SU-DHL-6 (cell line): ENCODE measurements at regions not wholly inside any gene's neighbourhood (a gene's known extent, or its start where the extent isn't known, plus 50 kb on each side); places are given as distances from the start of the nearest gene placed in this dataset.

Source experiments
- EZH2phosphoT487 ChIP-seq: fragments of 200-600 bp; sonication (generic), shearing (Covaris generic); conservative IDR thresholded peaks from 2 replicates; pipeline ENCODE4 v1.6.1; 2018; ENCODE audit warnings: mild to moderate bottlenecking, antibody characterized with exemption, low read length, moderate library complexity, mixed read lengths
- TF ChIP-seq, protein P1 (sequence below): fragments of 200-600 bp; sonication (generic); IDR thresholded peaks from one replicate; pipeline ENCODE4 v1.5.1; 2017; ENCODE audit warnings: antibody characterized with exemption, mild to moderate bottlenecking, low read length, moderate library complexity; ENCODE audit not compliant: insufficient read depth, poor library complexity, severe bottlenecking

DNA sequence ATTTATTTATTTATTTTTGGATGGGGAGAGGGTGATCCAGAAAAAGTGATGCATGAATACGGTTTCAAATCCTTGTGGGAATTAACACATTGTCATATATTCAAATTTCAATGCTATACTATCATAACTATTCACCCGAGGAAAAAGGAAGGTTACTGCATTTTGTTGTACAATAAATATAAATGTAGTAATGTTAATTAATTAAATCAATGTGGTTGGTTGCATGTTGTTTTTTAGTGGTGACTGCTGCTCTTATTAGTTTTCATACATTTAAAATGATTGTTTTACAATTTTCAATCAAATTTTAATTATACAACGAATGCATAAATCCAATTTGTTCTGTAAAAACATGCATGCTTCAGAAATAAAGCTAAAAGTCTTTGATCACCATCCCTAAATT is 180.5 kb downstream of the ZFP64 start:
- TF ChIP-seq, protein P1, sequence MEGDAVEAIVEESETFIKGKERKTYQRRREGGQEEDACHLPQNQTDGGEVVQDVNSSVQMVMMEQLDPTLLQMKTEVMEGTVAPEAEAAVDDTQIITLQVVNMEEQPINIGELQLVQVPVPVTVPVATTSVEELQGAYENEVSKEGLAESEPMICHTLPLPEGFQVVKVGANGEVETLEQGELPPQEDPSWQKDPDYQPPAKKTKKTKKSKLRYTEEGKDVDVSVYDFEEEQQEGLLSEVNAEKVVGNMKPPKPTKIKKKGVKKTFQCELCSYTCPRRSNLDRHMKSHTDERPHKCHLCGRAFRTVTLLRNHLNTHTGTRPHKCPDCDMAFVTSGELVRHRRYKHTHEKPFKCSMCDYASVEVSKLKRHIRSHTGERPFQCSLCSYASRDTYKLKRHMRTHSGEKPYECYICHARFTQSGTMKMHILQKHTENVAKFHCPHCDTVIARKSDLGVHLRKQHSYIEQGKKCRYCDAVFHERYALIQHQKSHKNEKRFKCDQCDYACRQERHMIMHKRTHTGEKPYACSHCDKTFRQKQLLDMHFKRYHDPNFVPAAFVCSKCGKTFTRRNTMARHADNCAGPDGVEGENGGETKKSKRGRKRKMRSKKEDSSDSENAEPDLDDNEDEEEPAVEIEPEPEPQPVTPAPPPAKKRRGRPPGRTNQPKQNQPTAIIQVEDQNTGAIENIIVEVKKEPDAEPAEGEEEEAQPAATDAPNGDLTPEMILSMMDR, result no peak
- no peak for TF ChIP-seq EZH2phosphoT487
